ENCODE measurements at regions not wholly inside any gene's neighbourhood (a gene's known extent, or its start where the extent isn't known, plus 50 kb on each side); places are given as distances from the start of the nearest gene placed in this dataset.

GRCh38 chr7:35537067-35538023, 157.6 kb downstream of the HERPUD2 start:
- Mint-ChIP-seq H3K27me3 (ENCODE audit: unreplicated experiment) (peaks cover 10% of the 10 kb centered on the region), H3K36me3 (ENCODE audit: low read depth, unreplicated experiment) (no peaks in the 10 kb centered on the region), H3K4me3 (ENCODE audit: unreplicated experiment) (peak overlapping the region; percentile 76)

DNA sequence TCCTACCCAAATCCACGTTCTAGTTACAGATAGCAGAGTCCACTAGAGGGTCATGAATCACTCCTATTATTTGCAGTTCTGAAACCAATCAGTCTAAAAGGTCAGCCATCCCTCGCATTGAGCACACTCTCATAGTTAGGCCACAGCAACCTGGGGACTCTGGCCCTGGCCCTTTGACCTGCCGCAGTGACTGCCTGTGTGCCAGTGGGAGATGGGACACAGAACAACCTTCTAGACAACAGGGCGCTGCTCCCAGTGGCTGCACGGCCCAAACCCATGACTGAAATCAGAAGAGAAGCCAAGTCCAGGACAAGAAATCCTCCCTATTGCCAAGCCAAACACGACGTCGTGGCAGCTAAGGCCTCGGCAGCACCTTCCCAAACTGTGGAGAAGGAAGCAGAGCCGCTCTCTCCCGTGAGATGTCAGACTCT, 158.5 kb downstream of the HERPUD2 start:
- H3K36me3 Mint-ChIP-seq (ENCODE audit: low read depth, unreplicated experiment): no peaks in the 10 kb centered on the region
- H3K4me1 Mint-ChIP-seq (ENCODE audit: unreplicated experiment): no peaks in the 10 kb centered on the region
- TF ChIP-seq, protein P1, sequence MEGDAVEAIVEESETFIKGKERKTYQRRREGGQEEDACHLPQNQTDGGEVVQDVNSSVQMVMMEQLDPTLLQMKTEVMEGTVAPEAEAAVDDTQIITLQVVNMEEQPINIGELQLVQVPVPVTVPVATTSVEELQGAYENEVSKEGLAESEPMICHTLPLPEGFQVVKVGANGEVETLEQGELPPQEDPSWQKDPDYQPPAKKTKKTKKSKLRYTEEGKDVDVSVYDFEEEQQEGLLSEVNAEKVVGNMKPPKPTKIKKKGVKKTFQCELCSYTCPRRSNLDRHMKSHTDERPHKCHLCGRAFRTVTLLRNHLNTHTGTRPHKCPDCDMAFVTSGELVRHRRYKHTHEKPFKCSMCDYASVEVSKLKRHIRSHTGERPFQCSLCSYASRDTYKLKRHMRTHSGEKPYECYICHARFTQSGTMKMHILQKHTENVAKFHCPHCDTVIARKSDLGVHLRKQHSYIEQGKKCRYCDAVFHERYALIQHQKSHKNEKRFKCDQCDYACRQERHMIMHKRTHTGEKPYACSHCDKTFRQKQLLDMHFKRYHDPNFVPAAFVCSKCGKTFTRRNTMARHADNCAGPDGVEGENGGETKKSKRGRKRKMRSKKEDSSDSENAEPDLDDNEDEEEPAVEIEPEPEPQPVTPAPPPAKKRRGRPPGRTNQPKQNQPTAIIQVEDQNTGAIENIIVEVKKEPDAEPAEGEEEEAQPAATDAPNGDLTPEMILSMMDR (IDR thresholded peaks at IDR 0.05; ENCODE audit: unreplicated experiment): no peak
- no peak for DNase-seq (ENCODE audit: low spot score)
- H3K27me3 Mint-ChIP-seq (ENCODE audit: unreplicated experiment): peaks cover 13% of the 10 kb centered on the region
- no peak overlapping the region for H3K4me3 Mint-ChIP-seq (ENCODE audit: unreplicated experiment)
- no peaks in the 10 kb centered on the region for H3K9me3 Mint-ChIP-seq (ENCODE audit: unreplicated experiment)
- no peak overlapping the region for H3K27ac Mint-ChIP-seq (ENCODE audit: unreplicated experiment)

More at GRCh38 chr7:35537067-35538023, 157.6 kb downstream of the HERPUD2 start:
- TF ChIP-seq, protein P1 (IDR thresholded peaks at IDR 0.05; ENCODE audit: unreplicated experiment): peak; percentile 92
- no peaks in the 10 kb centered on the region for H3K9me3 Mint-ChIP-seq (ENCODE audit: unreplicated experiment)
- H3K27ac Mint-ChIP-seq (ENCODE audit: unreplicated experiment): peak overlapping the region; percentile 45
- H3K4me1 Mint-ChIP-seq (ENCODE audit: unreplicated experiment): no peaks in the 10 kb centered on the region
- DNase-seq (ENCODE audit: low spot score): peak; percentile 86

- H3K9me3 Mint-ChIP-seq (ENCODE audit: unreplicated experiment): no peaks in the 10 kb centered on the region
- H3K27ac Mint-ChIP-seq (ENCODE audit: unreplicated experiment): no peak overlapping the region
- peaks cover 15% of the 10 kb centered on the region for H3K27me3 Mint-ChIP-seq (ENCODE audit: unreplicated experiment)
- H3K36me3 Mint-ChIP-seq (ENCODE audit: low read depth, unreplicated experiment): no peaks in the 10 kb centered on the region
- TF ChIP-seq, protein P1 (IDR thresholded peaks at IDR 0.05; ENCODE audit: unreplicated experiment): no peak
- H3K4me1 Mint-ChIP-seq (ENCODE audit: unreplicated experiment): peaks cover 11% of the 10 kb centered on the region
- no peak overlapping the region for H3K4me3 Mint-ChIP-seq (ENCODE audit: unreplicated experiment)
- no peak for DNase-seq (ENCODE audit: low spot score)
Observed at GRCh38 chr7:35533902-35534301, 161.0 kb downstream of the HERPUD2 start.

DNA sequence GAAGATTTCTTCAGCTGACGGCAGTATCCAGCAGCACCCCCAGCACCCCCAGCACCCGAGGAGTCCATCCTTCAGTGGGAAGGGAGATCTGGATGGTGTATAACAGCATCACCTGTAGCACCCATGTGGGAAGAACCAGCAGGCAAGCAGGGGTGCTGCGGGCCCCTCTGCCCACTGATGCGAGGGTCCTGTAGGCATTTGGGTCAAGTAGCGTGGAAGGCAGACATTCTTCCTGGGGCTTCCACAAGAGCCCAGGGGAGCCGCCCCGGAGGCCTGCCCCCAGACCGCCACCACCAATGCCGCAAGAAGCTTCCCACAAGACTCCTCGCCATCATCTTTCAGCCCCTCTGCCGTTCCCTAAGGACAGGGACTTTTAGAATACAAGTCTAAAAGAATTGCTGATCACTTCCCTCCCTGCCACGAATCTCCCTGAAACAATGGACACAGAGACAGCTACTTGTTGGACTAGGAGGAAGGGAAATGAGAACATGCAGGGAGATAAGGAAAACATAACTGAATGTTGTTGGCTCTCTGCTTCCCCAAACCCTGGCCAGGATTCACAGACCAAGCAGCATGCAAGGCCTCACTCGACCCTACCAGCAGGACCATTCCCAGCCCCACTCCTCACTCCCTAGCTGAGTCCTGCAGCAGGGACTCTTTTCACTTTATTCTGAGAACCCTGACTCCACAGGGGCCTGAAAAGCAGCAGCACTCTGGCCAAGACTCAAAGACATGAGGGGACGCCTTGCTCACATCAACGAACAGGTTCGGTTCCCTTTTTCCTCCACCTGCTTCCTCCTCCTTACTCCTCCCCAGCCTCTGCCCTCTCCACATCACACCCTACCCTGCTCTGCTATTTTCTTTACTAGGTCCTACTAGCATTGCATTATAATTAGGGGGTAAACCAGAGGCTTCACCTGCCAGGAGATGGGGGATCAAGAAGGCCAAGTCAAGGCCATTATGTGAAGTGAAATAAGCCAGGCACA, 164.5 kb downstream of the HERPUD2 start:
- H3K9me3 Mint-ChIP-seq (ENCODE audit: unreplicated experiment): no peaks in the 10 kb centered on the region
- H3K27me3 Mint-ChIP-seq (ENCODE audit: unreplicated experiment): peaks cover 12% of the 10 kb centered on the region
- no peak overlapping the region for H3K4me3 Mint-ChIP-seq (ENCODE audit: unreplicated experiment)
- TF ChIP-seq, protein P1 (IDR thresholded peaks at IDR 0.05; ENCODE audit: unreplicated experiment): no peak
- H3K27ac Mint-ChIP-seq (ENCODE audit: unreplicated experiment): peak overlapping the region; percentile 57
- H3K36me3 Mint-ChIP-seq (ENCODE audit: low read depth, unreplicated experiment): no peaks in the 10 kb centered on the region
- DNase-seq (ENCODE audit: low spot score): no peak
- H3K4me1 Mint-ChIP-seq (ENCODE audit: unreplicated experiment): peaks cover 11% of the 10 kb centered on the region

Measured in endothelial cell (in vitro differentiated cells).